Uterus (tissue), 2 donors: ENCODE measurements at regions not wholly inside any gene's neighbourhood (a gene's known extent, or its start where the extent isn't known, plus 50 kb on each side); places are given as distances from the start of the nearest gene placed in this dataset.

Experiments
- POLR2A ChIP-seq, 2 donors: fragments of 450-650 bp; IDR thresholded peaks; one replicate each; pipeline ENCODE4 v1.6.1; 2016; ENCODE audit warnings: antibody characterized with exemption in 2 of 2, mild to moderate bottlenecking in 1 of 2, moderate library complexity in 1 of 2
- TF ChIP-seq, protein P1 (sequence below), 4 experiments: fragments of 200-600 bp in 2 of 4; fragments of 450-650 bp in 2 of 4; sonication (generic) in 2 of 4; IDR thresholded peaks; one replicate each; pipeline ENCODE4 v1.5.1; 2016 to 2019; ENCODE audit warnings: antibody characterized with exemption in 4 of 4, mild to moderate bottlenecking in 2 of 4, moderate library complexity in 1 of 4

GRCh38 chr16:79393564-79393963 is 207.0 kb downstream of the MAF start:
- TF ChIP-seq, protein P1, sequence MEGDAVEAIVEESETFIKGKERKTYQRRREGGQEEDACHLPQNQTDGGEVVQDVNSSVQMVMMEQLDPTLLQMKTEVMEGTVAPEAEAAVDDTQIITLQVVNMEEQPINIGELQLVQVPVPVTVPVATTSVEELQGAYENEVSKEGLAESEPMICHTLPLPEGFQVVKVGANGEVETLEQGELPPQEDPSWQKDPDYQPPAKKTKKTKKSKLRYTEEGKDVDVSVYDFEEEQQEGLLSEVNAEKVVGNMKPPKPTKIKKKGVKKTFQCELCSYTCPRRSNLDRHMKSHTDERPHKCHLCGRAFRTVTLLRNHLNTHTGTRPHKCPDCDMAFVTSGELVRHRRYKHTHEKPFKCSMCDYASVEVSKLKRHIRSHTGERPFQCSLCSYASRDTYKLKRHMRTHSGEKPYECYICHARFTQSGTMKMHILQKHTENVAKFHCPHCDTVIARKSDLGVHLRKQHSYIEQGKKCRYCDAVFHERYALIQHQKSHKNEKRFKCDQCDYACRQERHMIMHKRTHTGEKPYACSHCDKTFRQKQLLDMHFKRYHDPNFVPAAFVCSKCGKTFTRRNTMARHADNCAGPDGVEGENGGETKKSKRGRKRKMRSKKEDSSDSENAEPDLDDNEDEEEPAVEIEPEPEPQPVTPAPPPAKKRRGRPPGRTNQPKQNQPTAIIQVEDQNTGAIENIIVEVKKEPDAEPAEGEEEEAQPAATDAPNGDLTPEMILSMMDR (IDR thresholded peaks at IDR 0.05), result no peak
- TF ChIP-seq POLR2A (IDR thresholded peaks at IDR 0.05), result no peak
